GM23338 (cell line): ENCODE measurements at regions not wholly inside any gene's neighbourhood (a gene's known extent, or its start where the extent isn't known, plus 50 kb on each side); places are given as distances from the start of the nearest gene placed in this dataset.

Experiments used
- ATAC-seq: fragments of 200-7000 bp; cut with Tn5 transposase; 3 replicates; pipeline ENCODE4 v1.9.1; 2020
- DNase-seq: peaks from one replicate; pipeline ENCODE4 v3.0.0-alpha.2; 2015; ENCODE audit warnings: low spot score
- H2AFZ ChIP-seq: fragments of 200-600 bp; sonication (generic); 2 replicates; pipeline ENCODE4 v1.8.0; 2016; ENCODE audit warnings: antibody characterized with exemption, mild to moderate bottlenecking, moderate library complexity
- H3F3A ChIP-seq: fragments of 200-600 bp; sonication (generic); replicated peaks from 2 replicates; pipeline ENCODE4 v1.8.0; 2017; ENCODE audit warnings: antibody characterized with exemption, mixed run types, low read depth
- H3K27ac ChIP-seq: fragments of 200-600 bp; sonication (generic); 2 replicates; pipeline ENCODE4 v1.6.1; 2016; ENCODE audit warnings: low read depth
- H3K27me3 ChIP-seq: fragments of 200-600 bp; sonication (generic); 2 replicates; pipeline ENCODE4 v1.8.0; 2016; ENCODE audit warnings: mild to moderate bottlenecking, mixed run types, moderate library complexity; ENCODE audit not compliant: insufficient read depth
- H3K36me3 ChIP-seq: fragments of 200-600 bp; sonication (generic); 2 replicates; pipeline ENCODE4 v1.8.0; 2016; ENCODE audit warnings: mild to moderate bottlenecking; ENCODE audit not compliant: insufficient read depth
- H3K4me1 ChIP-seq: fragments of 200-600 bp; sonication (generic); 2 replicates; pipeline ENCODE4 v1.8.0; 2016; ENCODE audit warnings: mild to moderate bottlenecking, moderate library complexity; ENCODE audit not compliant: insufficient read depth
- H3K4me2 ChIP-seq: fragments of 200-600 bp; sonication (generic); 2 replicates; pipeline ENCODE4 v1.7.1; 2017; ENCODE audit warnings: mixed run types
- H3K4me3 ChIP-seq: fragments of 200-600 bp; sonication (generic); 2 replicates; pipeline ENCODE4 v1.6.1; 2016; ENCODE audit warnings: mixed run types
- H3K79me2 ChIP-seq: fragments of 200-600 bp; sonication (generic); replicated peaks from 2 replicates; pipeline ENCODE4 v1.8.0; 2017; ENCODE audit warnings: mild to moderate bottlenecking; ENCODE audit not compliant: insufficient read depth
- H3K9me2 ChIP-seq: fragments of 200-600 bp; sonication (generic); 2 replicates; pipeline ENCODE4 v1.8.0; 2017; ENCODE audit not compliant: insufficient read depth
- H4K20me1 ChIP-seq: fragments of 200-600 bp; sonication (generic); replicated peaks from 2 replicates; pipeline ENCODE4 v1.8.0; 2017; ENCODE audit warnings: mild to moderate bottlenecking; ENCODE audit not compliant: insufficient read depth
- H3K27ac Mint-ChIP-seq: 2 replicates; pipeline ENCODE4 v1.8.0; 2020; ENCODE audit warnings: inconsistent platforms, mild to moderate bottlenecking, moderate library complexity, mixed read lengths
- H3K27me3 Mint-ChIP-seq: 3 replicates; pipeline ENCODE4 v1.8.0; 2022; ENCODE audit warnings: low read depth, mild to moderate bottlenecking, moderate library complexity, mixed read lengths, inconsistent platforms; ENCODE audit not compliant: insufficient read depth, poor library complexity
- H3K36me3 Mint-ChIP-seq: 3 replicates; pipeline ENCODE4 v1.8.0; 2021; ENCODE audit warnings: low read depth, mild to moderate bottlenecking, inconsistent platforms, moderate library complexity, mixed read lengths
- H3K4me1 Mint-ChIP-seq: 3 replicates; pipeline ENCODE4 v1.8.0; 2020; ENCODE audit warnings: mild to moderate bottlenecking, inconsistent platforms, mixed read lengths
- H3K4me3 Mint-ChIP-seq: 3 replicates; pipeline ENCODE4 v1.8.0; 2021; ENCODE audit warnings: moderate library complexity, mild to moderate bottlenecking, inconsistent platforms, mixed read lengths
- H3K9me3 Mint-ChIP-seq: 3 replicates; pipeline ENCODE4 v1.8.0; 2020; ENCODE audit warnings: moderate library complexity, mild to moderate bottlenecking, inconsistent platforms, mixed read lengths
- CREB1 ChIP-seq: fragments of 250-450 bp; sonication (Bioruptor Pico); IDR thresholded peaks from 2 replicates; pipeline ENCODE4 v1.5.0; 2020; ENCODE audit warnings: low read depth, mild to moderate bottlenecking, moderate library complexity
- EZH2 ChIP-seq: fragments of 200-600 bp; sonication (generic); IDR thresholded peaks from one replicate; pipeline ENCODE4 v1.8.0; 2017; ENCODE audit warnings: antibody characterized with exemption, mild to moderate bottlenecking, low read depth; ENCODE audit not compliant: unreplicated experiment
- POLR2AphosphoS5 ChIP-seq: IDR thresholded peaks from 2 replicates; pipeline ENCODE4 v1.6.1; 2016; ENCODE audit warnings: antibody characterized with exemption, low read depth
- REST ChIP-seq: IDR thresholded peaks from one replicate; pipeline ENCODE4 v1.6.1; 2018; ENCODE audit warnings: antibody characterized with exemption; ENCODE audit not compliant: unreplicated experiment
- STAT1 ChIP-seq: IDR thresholded peaks from one replicate; pipeline ENCODE4 v1.6.1; 2016; ENCODE audit warnings: antibody characterized with exemption; ENCODE audit not compliant: unreplicated experiment
- ZNF331 ChIP-seq: fragments of 250-450 bp; sonication (Bioruptor Pico); IDR thresholded peaks from 2 replicates; pipeline ENCODE4 v1.5.0; 2020; ENCODE audit warnings: low read depth, mild to moderate bottlenecking, moderate library complexity
- ZNF462 ChIP-seq: fragments of 250-450 bp; sonication (Bioruptor Pico); IDR thresholded peaks from 2 replicates; pipeline ENCODE4 v1.5.0; 2020; ENCODE audit warnings: mild to moderate bottlenecking, moderate library complexity

- Histone ChIP-seq H3K4me2 (no peak overlapping the region), H3K27ac (no peak overlapping the region), H3K79me2 (no peaks in the 10 kb centered on the region), H3K9me2 (no peaks in the 10 kb centered on the region), H3K27me3 (no peaks in the 10 kb centered on the region), H3K36me3 (no peaks in the 10 kb centered on the region; the same call in 1 of the 2 replicates), H4K20me1 (no peaks in the 10 kb centered on the region), H3K4me3 (no peak overlapping the region), H3F3A (no peaks in the 10 kb centered on the region), H3K4me1 (no peaks in the 10 kb centered on the region), H2AFZ (no peak overlapping the region)
- H3K27ac Mint-ChIP-seq: no peak overlapping the region
- H3K27me3 Mint-ChIP-seq: peaks cover 7% of the 10 kb centered on the region
- no peak overlapping the region for H3K4me3 Mint-ChIP-seq
- TF ChIP-seq EZH2: no peak
- H3K4me1 Mint-ChIP-seq: 0 out of 3 replicates have a peak, but pooled peaks cover 5% of the 10 kb centered on the region
- no peak for ATAC-seq
- H3K36me3 Mint-ChIP-seq: peaks cover 16% of the 10 kb centered on the region
- DNase-seq: no peak
- H3K9me3 Mint-ChIP-seq: peaks cover 40% of the 10 kb centered on the region
These were observed 687.2 kb downstream of the MATN1 start for GRCh38 chr1:30036229-30036547.

GRCh38 chr1:30035522-30036228 is 687.7 kb downstream of the MATN1 start:
- peaks cover 7% of the 10 kb centered on the region for H3K27me3 Mint-ChIP-seq
- no peak overlapping the region for H3K4me3 Mint-ChIP-seq
- no peaks in the 10 kb centered on the region; the same call in 1 of the 2 replicates for H3K36me3 ChIP-seq
- no peaks in the 10 kb centered on the region for H3K9me2 ChIP-seq
- peaks cover 12% of the 10 kb centered on the region for H3K36me3 Mint-ChIP-seq
- no peak overlapping the region for H3K4me2 ChIP-seq
- ATAC-seq: no peak
- no peaks in the 10 kb centered on the region for H3K4me1 ChIP-seq
- no peaks in the 10 kb centered on the region for H3K79me2 ChIP-seq
- no peak for TF ChIP-seq ZNF462 (CRISPR knock-in tag)
- no peak for TF ChIP-seq STAT1
- no peak for TF ChIP-seq CREB1 (CRISPR knock-in tag)
- no peak for TF ChIP-seq REST
- TF ChIP-seq ZNF331 (CRISPR knock-in tag): no peak
- TF ChIP-seq POLR2AphosphoS5: no peak
- H3K4me3 ChIP-seq: no peak overlapping the region
- H3K4me1 Mint-ChIP-seq: 0 out of 3 replicates have a peak, but pooled peaks cover 5% of the 10 kb centered on the region
- no peak overlapping the region for H2AFZ ChIP-seq
- H3K9me3 Mint-ChIP-seq: peaks cover 37% of the 10 kb centered on the region
- H3K27ac Mint-ChIP-seq: no peak overlapping the region
- H3K27me3 ChIP-seq: no peaks in the 10 kb centered on the region
- no peaks in the 10 kb centered on the region for H3F3A ChIP-seq
- H3K27ac ChIP-seq: no peak overlapping the region
- H4K20me1 ChIP-seq: no peaks in the 10 kb centered on the region
- DNase-seq: no peak
